Progenitor cell of endocrine pancreas (in vitro differentiated cells): ENCODE measurements at regions not wholly inside any gene's neighbourhood (a gene's known extent, or its start where the extent isn't known, plus 50 kb on each side); places are given as distances from the start of the nearest gene placed in this dataset.

Source experiments
- DNase-seq: peaks from one replicate; pipeline ENCODE4 v3.0.0; 2021; ENCODE audit warnings: low spot score; ENCODE audit not compliant: unreplicated experiment
- H3K27ac Mint-ChIP-seq: 2 replicates; pipeline ENCODE4 v1.8.0; 2021; ENCODE audit warnings: mild to moderate bottlenecking, moderate library complexity, mixed read lengths
- H3K27me3 Mint-ChIP-seq: 2 replicates; pipeline ENCODE4 v1.8.0; 2021; ENCODE audit warnings: mixed read lengths
- H3K36me3 Mint-ChIP-seq: 2 replicates; pipeline ENCODE4 v1.8.0; 2022; ENCODE audit warnings: mixed read lengths; ENCODE audit not compliant: insufficient read depth
- H3K4me1 Mint-ChIP-seq: 2 replicates; pipeline ENCODE4 v1.8.0; 2021; ENCODE audit warnings: low read depth, mixed read lengths
- H3K4me3 Mint-ChIP-seq: 2 replicates; pipeline ENCODE4 v1.8.0; 2021; ENCODE audit warnings: low read depth, mild to moderate bottlenecking, moderate library complexity, mixed read lengths
- H3K9me3 Mint-ChIP-seq: 2 replicates; pipeline ENCODE4 v1.8.0; 2021; ENCODE audit warnings: low read depth, mixed read lengths
- TF ChIP-seq, protein P1 (sequence below): fragments of 200-600 bp; sonication (generic); IDR thresholded peaks from one replicate; pipeline ENCODE4 v1.5.0; 2021; ENCODE audit warnings: antibody characterized with exemption, mild to moderate bottlenecking; ENCODE audit not compliant: unreplicated experiment

DNA sequence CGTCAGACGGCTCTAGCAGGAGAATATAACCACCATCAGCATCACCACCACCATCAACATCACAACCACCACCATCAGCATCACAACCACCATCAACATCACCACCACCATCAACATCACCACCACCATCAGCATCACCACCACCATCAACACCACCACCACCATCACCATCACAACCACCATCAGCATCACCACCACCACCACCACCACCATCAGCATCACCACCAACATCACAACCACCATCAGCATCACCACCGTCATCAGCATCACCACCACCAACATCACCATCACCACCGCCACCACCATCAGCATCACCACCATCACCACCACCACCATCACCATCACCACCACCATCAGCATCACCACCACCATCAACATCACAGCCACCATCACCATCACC lies 210.7 kb downstream of the C9orf50 start:
- Mint-ChIP-seq H3K36me3 (peaks cover 2% of the 10 kb centered on the region), H3K27ac (no peak overlapping the region), H3K27me3 (peaks cover 3% of the 10 kb centered on the region), H3K4me1 (peaks cover 34% of the 10 kb centered on the region), H3K9me3 (peaks cover 6% of the 10 kb centered on the region), H3K4me3 (no peak overlapping the region)
- TF ChIP-seq, protein P1, sequence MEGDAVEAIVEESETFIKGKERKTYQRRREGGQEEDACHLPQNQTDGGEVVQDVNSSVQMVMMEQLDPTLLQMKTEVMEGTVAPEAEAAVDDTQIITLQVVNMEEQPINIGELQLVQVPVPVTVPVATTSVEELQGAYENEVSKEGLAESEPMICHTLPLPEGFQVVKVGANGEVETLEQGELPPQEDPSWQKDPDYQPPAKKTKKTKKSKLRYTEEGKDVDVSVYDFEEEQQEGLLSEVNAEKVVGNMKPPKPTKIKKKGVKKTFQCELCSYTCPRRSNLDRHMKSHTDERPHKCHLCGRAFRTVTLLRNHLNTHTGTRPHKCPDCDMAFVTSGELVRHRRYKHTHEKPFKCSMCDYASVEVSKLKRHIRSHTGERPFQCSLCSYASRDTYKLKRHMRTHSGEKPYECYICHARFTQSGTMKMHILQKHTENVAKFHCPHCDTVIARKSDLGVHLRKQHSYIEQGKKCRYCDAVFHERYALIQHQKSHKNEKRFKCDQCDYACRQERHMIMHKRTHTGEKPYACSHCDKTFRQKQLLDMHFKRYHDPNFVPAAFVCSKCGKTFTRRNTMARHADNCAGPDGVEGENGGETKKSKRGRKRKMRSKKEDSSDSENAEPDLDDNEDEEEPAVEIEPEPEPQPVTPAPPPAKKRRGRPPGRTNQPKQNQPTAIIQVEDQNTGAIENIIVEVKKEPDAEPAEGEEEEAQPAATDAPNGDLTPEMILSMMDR, result no peak
- no peak for DNase-seq

DNA sequence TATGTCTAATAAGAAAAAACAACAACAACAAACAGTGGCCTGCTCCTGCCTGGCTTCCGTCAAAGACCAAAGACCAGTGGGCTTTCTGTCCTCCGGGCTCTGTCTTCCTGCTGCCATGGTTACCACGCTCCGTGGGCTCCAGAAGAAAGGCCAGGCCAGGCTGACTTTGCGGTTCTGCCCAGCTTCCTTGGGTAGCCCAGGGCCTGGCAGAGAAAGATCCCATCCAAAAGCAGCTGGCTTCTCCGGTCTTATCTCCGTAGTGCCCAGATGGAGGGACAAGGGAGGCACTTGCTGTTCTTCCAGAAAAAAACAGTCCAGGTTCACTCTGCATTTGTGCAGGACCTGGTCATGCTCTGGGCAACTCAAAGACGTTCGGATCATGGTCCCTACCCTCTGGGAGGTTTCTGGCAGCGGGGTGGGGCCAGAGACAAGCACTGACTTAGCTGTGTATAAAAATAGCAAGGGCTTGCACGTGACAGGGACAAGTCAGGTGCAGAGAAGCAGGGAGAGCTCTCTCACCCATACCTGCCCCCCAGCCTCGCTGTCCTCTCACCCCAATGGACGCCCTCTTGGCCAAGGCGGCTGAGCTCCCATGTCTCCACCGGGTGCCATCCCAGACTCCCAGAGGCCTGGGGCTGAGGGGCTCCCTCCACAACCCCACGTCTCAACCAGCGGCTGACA lies 212.2 kb downstream of the C9orf50 start:
- H3K27ac Mint-ChIP-seq, result peak overlapping the region; percentile 39
- no peak for DNase-seq
- peaks cover 2% of the 10 kb centered on the region for H3K36me3 Mint-ChIP-seq
- H3K9me3 Mint-ChIP-seq, result peaks cover 6% of the 10 kb centered on the region
- H3K4me1 Mint-ChIP-seq, result peaks cover 27% of the 10 kb centered on the region
- TF ChIP-seq, protein P1, result no peak
- no peak overlapping the region for H3K4me3 Mint-ChIP-seq
- peaks cover 6% of the 10 kb centered on the region for H3K27me3 Mint-ChIP-seq

DNA sequence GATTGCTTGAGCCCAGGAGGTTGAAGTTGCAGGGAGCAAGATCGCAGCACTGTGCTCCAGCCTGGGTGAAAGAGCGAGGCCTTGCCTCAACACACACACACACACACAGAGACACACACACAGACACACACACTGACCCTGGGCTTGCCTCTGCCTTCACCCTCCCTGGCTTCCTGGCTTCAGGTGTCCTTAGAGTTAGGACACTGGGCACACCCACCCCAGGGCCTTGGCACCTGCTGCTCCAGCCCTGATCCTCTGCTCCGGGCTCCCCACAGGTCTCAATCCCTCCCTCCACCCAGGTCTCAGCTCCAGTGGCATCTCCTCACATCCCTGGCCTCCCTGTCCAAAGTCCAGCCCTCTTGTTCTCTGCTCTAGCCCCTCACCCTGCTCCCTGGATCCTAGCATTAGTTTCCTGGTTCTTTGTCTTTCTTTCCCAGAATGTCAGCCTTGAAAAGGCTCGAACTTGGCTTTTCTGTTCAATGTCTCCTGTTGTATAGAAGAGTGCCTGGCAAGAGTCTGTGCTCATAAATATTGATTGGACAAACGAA lies 212.9 kb downstream of the C9orf50 start:
- TF ChIP-seq, protein P1, result no peak
- peaks cover 6% of the 10 kb centered on the region for H3K9me3 Mint-ChIP-seq
- peaks cover 2% of the 10 kb centered on the region for H3K36me3 Mint-ChIP-seq
- H3K27ac Mint-ChIP-seq, result peak overlapping the region; percentile 43
- H3K4me3 Mint-ChIP-seq, result no peak overlapping the region
- peaks cover 29% of the 10 kb centered on the region for H3K4me1 Mint-ChIP-seq
- no peak for DNase-seq
- H3K27me3 Mint-ChIP-seq, result peaks cover 9% of the 10 kb centered on the region

DNA sequence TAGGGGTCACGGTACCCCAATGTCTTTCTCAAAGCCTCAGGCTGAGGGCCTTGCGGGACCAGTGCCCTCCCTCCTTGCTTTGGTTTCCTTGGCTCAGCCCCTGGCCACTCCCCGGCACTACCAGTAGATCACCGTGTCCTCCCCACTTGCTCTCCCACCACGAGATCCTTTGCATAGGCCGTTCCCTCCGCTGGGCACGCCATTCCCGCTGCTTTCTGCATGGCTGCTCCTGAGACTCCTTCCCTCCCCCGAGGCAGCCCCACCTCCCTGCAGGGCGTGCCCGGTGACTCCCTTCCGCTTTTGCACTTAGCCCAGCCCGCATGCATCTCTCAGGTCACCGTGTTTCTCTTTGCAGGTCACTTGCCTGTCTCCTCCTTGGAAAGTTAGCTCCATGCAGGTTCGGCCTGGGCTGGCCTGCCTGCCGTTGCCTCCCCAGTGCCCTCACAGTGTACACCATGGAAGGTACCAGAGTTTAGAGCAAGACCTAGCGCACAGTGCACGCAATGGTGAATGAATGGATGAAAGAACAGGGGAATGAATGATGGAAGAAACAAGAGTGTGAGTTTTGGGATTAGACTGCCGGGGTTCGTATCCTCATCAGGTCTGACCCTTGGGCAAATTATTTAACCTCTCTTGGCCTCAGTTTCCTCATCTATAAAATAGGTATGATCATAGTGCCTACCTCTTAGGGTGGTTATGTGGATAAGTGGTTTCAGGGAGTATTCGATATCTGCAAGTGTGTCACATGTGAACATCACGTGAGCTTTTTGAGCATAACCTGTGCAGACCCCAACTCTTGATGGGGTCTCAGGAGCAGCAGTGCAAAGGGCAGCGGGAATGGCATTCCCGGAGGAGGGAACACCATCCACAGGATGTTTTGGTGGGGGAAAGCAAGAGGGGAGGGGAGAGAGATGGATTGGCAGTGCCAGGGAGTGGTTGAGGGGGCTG lies 214.3 kb downstream of the C9orf50 start:
- Mint-ChIP-seq H3K27ac (no peak overlapping the region), H3K27me3 (peaks cover 10% of the 10 kb centered on the region), H3K9me3 (peaks cover 6% of the 10 kb centered on the region), H3K36me3 (peaks cover 2% of the 10 kb centered on the region), H3K4me3 (no peak overlapping the region), H3K4me1 (peaks cover 29% of the 10 kb centered on the region)
- DNase-seq, result no peak
- TF ChIP-seq, protein P1, result no peak

DNA sequence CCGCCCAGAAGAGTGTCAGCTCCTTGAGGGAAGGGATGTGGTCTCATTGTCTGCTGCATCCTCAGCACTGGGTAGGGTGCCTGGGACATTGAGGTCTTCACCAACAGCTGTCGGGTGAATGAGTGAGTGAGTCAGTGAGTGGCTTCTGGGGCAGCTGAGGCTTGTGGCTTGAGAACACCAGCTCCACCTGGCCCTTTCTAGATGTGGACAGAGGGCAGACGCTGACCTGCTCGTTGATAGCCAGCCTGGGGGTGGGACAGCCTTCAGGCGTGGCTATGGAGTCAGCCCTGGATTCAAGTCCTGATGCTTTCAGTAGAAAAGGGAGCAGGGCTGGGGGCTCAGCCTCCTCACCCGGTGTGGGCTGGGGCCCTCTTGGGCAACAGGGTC lies 215.1 kb downstream of the C9orf50 start:
- no peak overlapping the region for H3K27ac Mint-ChIP-seq
- H3K9me3 Mint-ChIP-seq, result peaks cover 6% of the 10 kb centered on the region
- TF ChIP-seq, protein P1, result no peak
- peaks cover 29% of the 10 kb centered on the region for H3K4me1 Mint-ChIP-seq
- DNase-seq, result no peak
- H3K4me3 Mint-ChIP-seq, result no peak overlapping the region
- peaks cover 2% of the 10 kb centered on the region for H3K36me3 Mint-ChIP-seq
- peaks cover 13% of the 10 kb centered on the region for H3K27me3 Mint-ChIP-seq
